ENCODE measurements at regions not wholly inside any gene's neighbourhood (a gene's known extent, or its start where the extent isn't known, plus 50 kb on each side); places are given as distances from the start of the nearest gene placed in this dataset.
A peak's percentile ranks its signal among the peaks of the same experiment; 100 is the strongest.

GRCh38 chr2:211089127-211089526 lies 532.7 kb downstream of the CPS1 start:
- DNase-seq (ENCODE audit: low read depth), result no peak
- H3K4me3 ChIP-seq (replicated peaks; ENCODE audit: low read depth, low read length), result no peak overlapping the region
- no peak for TF ChIP-seq CTCF (IDR thresholded peaks at IDR 0.05; ENCODE audit: low read length, missing control alignments)

- TF ChIP-seq CTCF (IDR thresholded peaks at IDR 0.05; ENCODE audit: low read length, missing control alignments), result peak; percentile 52
- peak; percentile 9 for DNase-seq (ENCODE audit: low read depth)
- no peak overlapping the region for H3K4me3 ChIP-seq (replicated peaks; ENCODE audit: low read depth, low read length)
Measured at GRCh38 chr2:211093743-211094303, 537.4 kb downstream of the CPS1 start.

GRCh38 chr2:211103989-211104388 lies 547.6 kb downstream of the CPS1 start:
- TF ChIP-seq CTCF (IDR thresholded peaks at IDR 0.05; ENCODE audit: low read length, missing control alignments), result no peak
- no peak overlapping the region for H3K4me3 ChIP-seq (replicated peaks; ENCODE audit: low read depth, low read length)
- peak; percentile 19 for DNase-seq (ENCODE audit: low read depth)

- no peak for TF ChIP-seq CTCF (IDR thresholded peaks at IDR 0.05; ENCODE audit: low read length, missing control alignments)
- no peak for DNase-seq (ENCODE audit: low read depth)
- H3K4me3 ChIP-seq (replicated peaks; ENCODE audit: low read depth, low read length), result no peak overlapping the region
Measured at GRCh38 chr2:211113334-211114175, 557.2 kb downstream of the CPS1 start.

GRCh38 chr2:211114826-211115455 lies 558.5 kb downstream of the CPS1 start:
- TF ChIP-seq CTCF (IDR thresholded peaks at IDR 0.05; ENCODE audit: low read length, missing control alignments), result no peak

GRCh38 chr2:211117026-211117425 lies 560.6 kb downstream of the CPS1 start:
- DNase-seq (ENCODE audit: low read depth), result no peak
- no peak overlapping the region for H3K4me3 ChIP-seq (replicated peaks; ENCODE audit: low read depth, low read length)
- no peak for TF ChIP-seq CTCF (IDR thresholded peaks at IDR 0.05; ENCODE audit: low read length, missing control alignments)

More at GRCh38 chr2:211114826-211115455, 558.5 kb downstream of the CPS1 start:
- DNase-seq (ENCODE audit: low read depth), result peak; percentile 33
- no peak overlapping the region for H3K4me3 ChIP-seq (replicated peaks; ENCODE audit: low read depth, low read length)

All from fibroblast of pulmonary artery (primary cell).